GM11168 (cell line): ENCODE measurements at regions not wholly inside any gene's neighbourhood (a gene's known extent, or its start where the extent isn't known, plus 50 kb on each side); places are given as distances from the start of the nearest gene placed in this dataset.
"Not testable (repeated sequence)": the region's sequence is repeated elsewhere in the genome, so short reads cannot be mapped to it uniquely, and the experiment has no call there.

Source experiments
- in situ Hi-C: fragments of 300-500 bp; cut with MboI; formaldehyde crosslinking; loops from one replicate; pipeline ENCODE4 v1.12.0; 2022; ENCODE audit warnings: low sequenced_read_pairs; ENCODE audit not compliant: unreplicated experiment

GRCh38 chr18:30727849-30728248 lies 314.7 kb downstream of the DSC3 start:
- in situ Hi-C loops: no loop called here

GRCh38 chr18:30713299-30713698 lies 329.2 kb downstream of the DSC3 start:
- in situ Hi-C loops: no loop called here

- in situ Hi-C loops: no loop called here
Observed at GRCh38 chr18:30712383-30712782, 330.2 kb downstream of the DSC3 start.

GRCh38 chr18:30709595-30709994 lies 332.9 kb downstream of the DSC3 start:
- in situ Hi-C loops: no loop called here

- in situ Hi-C loops: no loop called here
Observed at GRCh38 chr18:30705943-30706342, 336.6 kb downstream of the DSC3 start.

GRCh38 chr18:30698571-30698970 lies 344.0 kb downstream of the DSC3 start:
- in situ Hi-C loops: no loop called here

GRCh38 chr18:30696201-30696600 lies 346.3 kb downstream of the DSC3 start:
- in situ Hi-C loops: no loop called here

- in situ Hi-C loops: no loop called here
Observed at GRCh38 chr18:30694773-30695172, 347.8 kb downstream of the DSC3 start.

- in situ Hi-C loops: no loop called here
Observed at GRCh38 chr18:30689216-30689615, 353.3 kb downstream of the DSC3 start.

- in situ Hi-C loops: no loop called here
Observed at GRCh38 chr18:30687501-30687900, 355.0 kb downstream of the DSC3 start.

GRCh38 chr18:30684825-30685481 lies 357.6 kb downstream of the DSC3 start:
- in situ Hi-C loops: no loop called here

GRCh38 chr18:30683836-30684235 lies 358.7 kb downstream of the DSC3 start:
- in situ Hi-C loops: no loop called here

GRCh38 chr18:30682672-30683071 lies 359.9 kb downstream of the DSC3 start:
- in situ Hi-C loops: no loop called here

- in situ Hi-C loops: no loop called here
Observed at GRCh38 chr18:30679285-30679930, 363.1 kb downstream of the DSC3 start.

GRCh38 chr18:30677813-30678212 lies 364.7 kb downstream of the DSC3 start:
- in situ Hi-C loops: not testable (repeated sequence)

GRCh38 chr18:30676053-30676480 lies 366.5 kb downstream of the DSC3 start:
- in situ Hi-C loops: no loop called here

- in situ Hi-C loops: no loop called here
Observed at GRCh38 chr18:30675493-30675892, 367.0 kb downstream of the DSC3 start.

- in situ Hi-C loops: no loop called here
Observed at GRCh38 chr18:30675072-30675471, 367.5 kb downstream of the DSC3 start.

GRCh38 chr18:30674596-30674995 lies 367.9 kb downstream of the DSC3 start:
- in situ Hi-C loops: no loop called here

- in situ Hi-C loops: not testable (repeated sequence)
Observed at GRCh38 chr18:30672439-30672838, 370.1 kb downstream of the DSC3 start.

GRCh38 chr18:30658306-30658705 lies 384.2 kb downstream of the DSC3 start:
- in situ Hi-C loops: no loop called here

GRCh38 chr18:30652387-30652786 lies 390.2 kb downstream of the DSC3 start:
- in situ Hi-C loops: no loop called here
